HepG2 (cell line): ENCODE measurements at regions not wholly inside any gene's neighbourhood (a gene's known extent, or its start where the extent isn't known, plus 50 kb on each side); places are given as distances from the start of the nearest gene placed in this dataset.

Source experiments
- IRF2 ChIP-seq: IDR thresholded peaks from 2 replicates; pipeline ENCODE4 v1.6.1; 2018; ENCODE audit warnings: missing genetic modification reagents, missing compliant biosample characterization
- NBN ChIP-seq: fragments of 450-650 bp; conservative IDR thresholded peaks from 2 replicates; pipeline ENCODE4 v1.6.1; 2017
- ZNF101 ChIP-seq: sonication (generic); formaldehyde crosslinking; IDR thresholded peaks from 2 replicates; pipeline ENCODE4 v1.4.0; 2020; ENCODE audit warnings: mild to moderate bottlenecking, low read depth, missing genetic modification reagents, borderline replicate concordance
- ZNF124 ChIP-seq: sonication (generic); formaldehyde crosslinking; IDR thresholded peaks from 2 replicates; pipeline ENCODE4 v1.4.0; 2020; ENCODE audit warnings: missing genetic modification reagents
- TF ChIP-seq, protein P1 (sequence below): sonication (generic); formaldehyde crosslinking; IDR thresholded peaks from 2 replicates; pipeline ENCODE4 v1.5.0; 2020; ENCODE audit warnings: mild to moderate bottlenecking, missing genetic modification reagents, moderate library complexity
- TF ChIP-seq, protein P2 (sequence below): sonication (generic); formaldehyde crosslinking; IDR thresholded peaks from 2 replicates; pipeline ENCODE4 v1.4.0; 2020; ENCODE audit warnings: mild to moderate bottlenecking, missing genetic modification reagents

DNA sequence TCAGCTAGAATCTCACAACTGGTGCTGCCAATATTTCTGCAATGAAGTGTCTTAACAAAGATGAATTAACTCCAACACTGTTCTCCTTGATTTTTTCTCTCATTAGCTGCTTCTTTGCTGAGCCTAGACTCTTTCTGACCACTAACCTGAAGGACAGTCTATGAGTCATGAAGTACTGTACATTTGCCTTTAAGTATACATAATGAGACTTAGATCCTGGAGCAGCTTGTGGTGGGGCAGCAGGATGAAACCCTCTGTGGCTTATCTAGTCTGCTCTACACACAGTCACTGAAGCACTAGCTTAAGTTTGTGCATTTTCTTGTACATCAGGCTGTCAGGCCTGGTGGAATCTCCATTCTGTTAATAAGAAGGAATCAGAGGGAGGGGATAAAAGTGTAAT lies 307.4 kb upstream of the SMIM31 start:
- TF ChIP-seq NBN (no peak), ZNF101 (no peak), ZNF124 (CRISPR knock-in tag) (no peak), IRF2 (CRISPR knock-in tag) (no peak)
- TF ChIP-seq, protein P1, sequence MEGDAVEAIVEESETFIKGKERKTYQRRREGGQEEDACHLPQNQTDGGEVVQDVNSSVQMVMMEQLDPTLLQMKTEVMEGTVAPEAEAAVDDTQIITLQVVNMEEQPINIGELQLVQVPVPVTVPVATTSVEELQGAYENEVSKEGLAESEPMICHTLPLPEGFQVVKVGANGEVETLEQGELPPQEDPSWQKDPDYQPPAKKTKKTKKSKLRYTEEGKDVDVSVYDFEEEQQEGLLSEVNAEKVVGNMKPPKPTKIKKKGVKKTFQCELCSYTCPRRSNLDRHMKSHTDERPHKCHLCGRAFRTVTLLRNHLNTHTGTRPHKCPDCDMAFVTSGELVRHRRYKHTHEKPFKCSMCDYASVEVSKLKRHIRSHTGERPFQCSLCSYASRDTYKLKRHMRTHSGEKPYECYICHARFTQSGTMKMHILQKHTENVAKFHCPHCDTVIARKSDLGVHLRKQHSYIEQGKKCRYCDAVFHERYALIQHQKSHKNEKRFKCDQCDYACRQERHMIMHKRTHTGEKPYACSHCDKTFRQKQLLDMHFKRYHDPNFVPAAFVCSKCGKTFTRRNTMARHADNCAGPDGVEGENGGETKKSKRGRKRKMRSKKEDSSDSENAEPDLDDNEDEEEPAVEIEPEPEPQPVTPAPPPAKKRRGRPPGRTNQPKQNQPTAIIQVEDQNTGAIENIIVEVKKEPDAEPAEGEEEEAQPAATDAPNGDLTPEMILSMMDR (CRISPR knock-in tag) = no peak
- TF ChIP-seq, protein P2, sequence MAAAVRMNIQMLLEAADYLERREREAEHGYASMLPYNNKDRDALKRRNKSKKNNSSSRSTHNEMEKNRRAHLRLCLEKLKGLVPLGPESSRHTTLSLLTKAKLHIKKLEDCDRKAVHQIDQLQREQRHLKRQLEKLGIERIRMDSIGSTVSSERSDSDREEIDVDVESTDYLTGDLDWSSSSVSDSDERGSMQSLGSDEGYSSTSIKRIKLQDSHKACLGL (CRISPR knock-in tag) = no peak
